H9 (cell line): ENCODE measurements at regions not wholly inside any gene's neighbourhood (a gene's known extent, or its start where the extent isn't known, plus 50 kb on each side); places are given as distances from the start of the nearest gene placed in this dataset.

Experiments
- DNase-seq: peaks from one replicate; pipeline ENCODE4 v3.0.0-alpha.2; 2017
- H2AFZ ChIP-seq: one replicate; pipeline ENCODE4 v1.6.1; 2013; ENCODE audit warnings: mild to moderate bottlenecking, low read length, control low read depth, moderate library complexity
- H2AK5ac ChIP-seq: 2 replicates; pipeline ENCODE4 v1.6.1; 2013; ENCODE audit warnings: low read length, control low read depth, mixed read lengths; ENCODE audit not compliant: insufficient read length
- H2BK120ac ChIP-seq: one replicate; pipeline ENCODE4 v1.6.1; 2013; ENCODE audit warnings: low read depth, mild to moderate bottlenecking, low read length, control low read depth, inconsistent platforms; ENCODE audit not compliant: poor library complexity, severe bottlenecking
- H2BK12ac ChIP-seq: 2 replicates; pipeline ENCODE4 v1.6.1; 2013; ENCODE audit warnings: low read length, control low read depth, mixed read lengths, low read depth; ENCODE audit not compliant: insufficient read length
- H2BK15ac ChIP-seq: 2 replicates; pipeline ENCODE4 v1.6.1; 2013; ENCODE audit warnings: low read depth, low read length, control low read depth
- H2BK20ac ChIP-seq: one replicate; pipeline ENCODE4 v1.6.1; 2013; ENCODE audit warnings: low read depth, mild to moderate bottlenecking, low read length, control low read depth, inconsistent platforms; ENCODE audit not compliant: poor library complexity, severe bottlenecking
- H2BK5ac ChIP-seq: 2 replicates; pipeline ENCODE4 v1.6.1; 2013; ENCODE audit warnings: low read length, control low read depth, mixed read lengths; ENCODE audit not compliant: insufficient read length
- H3K14ac ChIP-seq: 2 replicates; pipeline ENCODE4 v1.6.1; 2013; ENCODE audit warnings: low read length, control low read depth; ENCODE audit not compliant: insufficient read depth
- H3K18ac ChIP-seq: 2 replicates; pipeline ENCODE4 v1.6.1; 2013; ENCODE audit warnings: low read depth, mild to moderate bottlenecking, mixed read lengths, low read length, control low read depth; ENCODE audit not compliant: insufficient read length
- H3K23ac ChIP-seq: 2 replicates; pipeline ENCODE4 v1.6.1; 2013; ENCODE audit warnings: low read length, control low read depth, mixed read lengths, low read depth; ENCODE audit not compliant: insufficient read length
- H3K23me2 ChIP-seq: 2 replicates; pipeline ENCODE4 v1.6.1; 2013; ENCODE audit warnings: low read depth, mild to moderate bottlenecking, mixed read lengths, low read length, control low read depth; ENCODE audit not compliant: insufficient read length, poor library complexity, severe bottlenecking
- H3K27ac ChIP-seq: 2 replicates; pipeline ENCODE4 v1.5.1; 2013; ENCODE audit warnings: low read length, control low read depth, mixed read lengths, low read depth; ENCODE audit not compliant: insufficient read length
- H3K27me3 ChIP-seq: 2 replicates; pipeline ENCODE4 v1.6.1; 2013; ENCODE audit warnings: low read length, control low read depth, inconsistent platforms; ENCODE audit not compliant: insufficient read depth
- H3K4ac ChIP-seq: 2 replicates; pipeline ENCODE4 v1.6.1; 2013; ENCODE audit warnings: low read depth, mild to moderate bottlenecking, control low read depth, inconsistent platforms, low read length, moderate library complexity
- H3K4me1 ChIP-seq: 2 replicates; pipeline ENCODE4 v1.6.1; 2013; ENCODE audit warnings: low read length, control low read depth, inconsistent platforms; ENCODE audit not compliant: insufficient read depth
- H3K4me2 ChIP-seq: 2 replicates; pipeline ENCODE4 v1.6.1; 2013; ENCODE audit warnings: low read length, control low read depth, mixed read lengths; ENCODE audit not compliant: insufficient read length, insufficient read depth
- H3K56ac ChIP-seq: 2 replicates; pipeline ENCODE4 v1.6.1; 2013; ENCODE audit warnings: low read depth, mild to moderate bottlenecking, mixed read lengths, low read length, control low read depth; ENCODE audit not compliant: insufficient read length
- H3K79me1 ChIP-seq: 2 replicates; pipeline ENCODE4 v1.6.1; 2013; ENCODE audit warnings: low read depth, mild to moderate bottlenecking, moderate library complexity, low read length, control low read depth, inconsistent platforms; ENCODE audit not compliant: insufficient read depth, poor library complexity, severe bottlenecking
- H3K79me2 ChIP-seq: 2 replicates; pipeline ENCODE4 v1.6.1; 2013; ENCODE audit warnings: low read length, control low read depth, inconsistent platforms; ENCODE audit not compliant: insufficient read depth
- H3K9ac ChIP-seq: 2 replicates; pipeline ENCODE4 v1.6.1; 2013; ENCODE audit warnings: low read length, control low read depth, mixed read lengths; ENCODE audit not compliant: insufficient read length; ENCODE audit errors: extremely low read depth
- H3K9me3 ChIP-seq: one replicate; pipeline ENCODE4 v1.6.1; 2013; ENCODE audit warnings: low read depth, low read length, inconsistent platforms; ENCODE audit not compliant: control insufficient read depth
- H3T11ph ChIP-seq: one replicate; pipeline ENCODE4 v1.6.1; 2013; ENCODE audit warnings: mild to moderate bottlenecking, low read length, control low read depth, inconsistent platforms
- H4K20me1 ChIP-seq: one replicate; pipeline ENCODE4 v1.6.1; 2013; ENCODE audit not compliant: control insufficient read depth, insufficient read length, insufficient read depth
- H4K5ac ChIP-seq: 2 replicates; pipeline ENCODE4 v1.6.1; 2013; ENCODE audit warnings: low read depth, mild to moderate bottlenecking, mixed read lengths, low read length, control low read depth; ENCODE audit not compliant: insufficient read length
- H4K8ac ChIP-seq: replicated peaks from 2 replicates; pipeline ENCODE4 v1.6.1; 2013; ENCODE audit warnings: low read length, control low read depth, mixed read lengths, low read depth; ENCODE audit not compliant: insufficient read length
- H4K91ac ChIP-seq: 2 replicates; pipeline ENCODE4 v1.6.1; 2013; ENCODE audit warnings: low read depth, mild to moderate bottlenecking, moderate library complexity, mixed read lengths, low read length, control low read depth; ENCODE audit not compliant: insufficient read length
- H3K27ac Mint-ChIP-seq, 3 experiments: 2 replicates in 2 of 3; 3 replicates in 1 of 3; pipeline ENCODE4 v1.8.0; 2020 to 2021; ENCODE audit warnings: mixed read lengths in 3 of 3, mild to moderate bottlenecking in 1 of 3, moderate library complexity in 1 of 3
- H3K27me3 Mint-ChIP-seq: 2 replicates; pipeline ENCODE4 v1.8.0; 2021; ENCODE audit warnings: low read depth, mild to moderate bottlenecking, moderate library complexity, mixed read lengths
- H3K36me3 Mint-ChIP-seq, 3 experiments: 2 replicates in 2 of 3; 3 replicates in 1 of 3; pipeline ENCODE4 v1.8.0; 2020 to 2021; ENCODE audit warnings: low read depth in 3 of 3, mixed read lengths in 3 of 3; ENCODE audit not compliant: insufficient read depth in 1 of 3
- H3K4me1 Mint-ChIP-seq, 2 experiments: 2 replicates each; pipeline ENCODE4 v1.8.0; 2020; ENCODE audit warnings: mixed read lengths in 2 of 2
- H3K4me3 Mint-ChIP-seq, 2 experiments: 2 replicates in 1 of 2; 3 replicates in 1 of 2; pipeline ENCODE4 v1.8.0; 2020 to 2021; ENCODE audit warnings: mild to moderate bottlenecking in 2 of 2, mixed read lengths in 2 of 2, moderate library complexity in 1 of 2
- H3K9me3 Mint-ChIP-seq, 2 experiments: 2 replicates in 1 of 2; 3 replicates in 1 of 2; pipeline ENCODE4 v1.8.0; 2020; ENCODE audit warnings: mild to moderate bottlenecking in 2 of 2, mixed read lengths in 2 of 2, moderate library complexity in 1 of 2
- CTCF ChIP-seq: fragments of 200-600 bp; sonication (generic); conservative IDR thresholded peaks from 3 replicates; pipeline ENCODE4 v1.8.0; 2021; ENCODE audit warnings: antibody characterized with exemption, mild to moderate bottlenecking
- WGBS: extraction: QIAGEN DNeasy Blood & Tissue Kit; methylation state at CpG from one replicate; pipeline ENCODE4 v1.1.7; 2013; ENCODE audit warnings: missing lambda C conversion rate, low lambda C conversion rate, mixed read lengths; ENCODE audit not compliant: insufficient read length; ENCODE audit errors: extremely low coverage; 5-methylcytosine and 5-hydroxymethylcytosine counted together

- no peak for DNase-seq
- Mint-ChIP-seq H3K4me1 (peaks cover 4 to 28% of the 10 kb centered on the region in 2 experiments), H3K9me3 (peaks cover 3 to 4% of the 10 kb centered on the region in 2 experiments), H3K27me3 (peaks cover 11% of the 10 kb centered on the region), H3K36me3 (peaks cover 0 to 2% (median 1%) of the 10 kb centered on the region in 3 experiments; a peak in 2 of 7 replicates), H3K4me3 (no peak overlapping the region), H3K27ac (no peak overlapping the region)
- H4K8ac ChIP-seq: no peak overlapping the region
- no peak overlapping the region for H3K18ac ChIP-seq
- no peak overlapping the region for H3K4ac ChIP-seq
- no peak overlapping the region for H3K4me2 ChIP-seq
- no peak overlapping the region for H3K56ac ChIP-seq
- no peak overlapping the region for H3K9ac ChIP-seq
- H4K5ac ChIP-seq: no peak overlapping the region
- H2AFZ ChIP-seq: no peak overlapping the region
- no peaks in the 10 kb centered on the region for H3K4me1 ChIP-seq
- H2AK5ac ChIP-seq: no peak overlapping the region
- no peaks in the 10 kb centered on the region for H3K23me2 ChIP-seq
- no peaks in the 10 kb centered on the region for H3K79me1 ChIP-seq
- H4K20me1 ChIP-seq: no peaks in the 10 kb centered on the region
- TF ChIP-seq CTCF: no peak
- no peak overlapping the region for H4K91ac ChIP-seq
- no peak overlapping the region for H2BK20ac ChIP-seq
- no peaks in the 10 kb centered on the region for H3K9me3 ChIP-seq
- H3K14ac ChIP-seq: no peak overlapping the region
- H3K27ac ChIP-seq: no peak overlapping the region
- H2BK12ac ChIP-seq: no peak overlapping the region
- no peaks in the 10 kb centered on the region for H3K27me3 ChIP-seq
- H3K23ac ChIP-seq: no peak overlapping the region
- no peaks in the 10 kb centered on the region for H3K79me2 ChIP-seq
- no peak overlapping the region for H2BK120ac ChIP-seq
- H2BK5ac ChIP-seq: no peak overlapping the region
- H2BK15ac ChIP-seq: no peak overlapping the region
- WGBS: no CpG with 5 or more reads among the region's 3 CpGs
- no peak overlapping the region for H3T11ph ChIP-seq
Observed at GRCh38 chr10:104540181-104540580, 100.9 kb upstream of the SORCS3 start.
